OCI-LY7 (cell line): ENCODE measurements at regions not wholly inside any gene's neighbourhood (a gene's known extent, or its start where the extent isn't known, plus 50 kb on each side); places are given as distances from the start of the nearest gene placed in this dataset.

ENCODE experiments used
- BruUV-seq: library from RNA; stranded (reverse); fragments of 400-500 nt; replicated peaks from 2 replicates; lab custom pipeline; 2021; lab: Mats Ljungman, UMichigan
- CTCF ChIA-PET: fragments of 300-600 bp; sonication (Branson Sonifier 250); formaldehyde crosslinking; loops from one replicate; lab custom pipeline; 2022; ENCODE audit warnings: antibody characterized with exemption; ENCODE audit not compliant: unreplicated experiment; lab: Charles Lee
- POLR2A ChIA-PET: fragments of 300-600 bp; sonication (Branson Sonifier 250); formaldehyde crosslinking; loops from one replicate; lab custom pipeline; 2022; ENCODE audit warnings: antibody characterized with exemption; lab: Charles Lee
- DNase-seq: peaks from one replicate; pipeline ENCODE4 v3.0.0-alpha.2; 2015; ENCODE audit warnings: low spot score
- H2AFZ ChIP-seq: fragments of 200-600 bp; sonication (generic), shearing (Covaris generic); 2 replicates; pipeline ENCODE4 v1.6.1; 2014; ENCODE audit warnings: mild to moderate bottlenecking, antibody characterized with exemption, low read length, moderate library complexity
- H3K27ac ChIP-seq: fragments of 200-600 bp; sonication (generic); 2 replicates; pipeline ENCODE4 v1.5.1; 2014; ENCODE audit warnings: mixed run types, low read depth, mild to moderate bottlenecking, moderate library complexity, low read length, inconsistent platforms; ENCODE audit not compliant: poor library complexity, severe bottlenecking
- H3K36me3 ChIP-seq: fragments of 200-600 bp; sonication (generic); 2 replicates; pipeline ENCODE4 v1.6.1; 2014; ENCODE audit warnings: mild to moderate bottlenecking, antibody characterized with exemption, low read length, moderate library complexity, mixed read lengths; ENCODE audit not compliant: insufficient read depth
- H3K4me1 ChIP-seq: fragments of 200-600 bp; sonication (generic); 2 replicates; pipeline ENCODE4 v1.5.1; 2014; ENCODE audit warnings: mild to moderate bottlenecking, low read length; ENCODE audit not compliant: insufficient read depth, poor library complexity, severe bottlenecking
- H3K4me2 ChIP-seq: fragments of 200-600 bp; sonication (generic); 2 replicates; pipeline ENCODE4 v1.6.1; 2014; ENCODE audit warnings: mild to moderate bottlenecking, low read length
- H3K4me3 ChIP-seq: fragments of 200-600 bp; sonication (generic); 2 replicates; pipeline ENCODE4 v1.5.1; 2014; ENCODE audit warnings: mild to moderate bottlenecking, low read depth, low read length; ENCODE audit not compliant: poor library complexity, severe bottlenecking
- H3K79me2 ChIP-seq: fragments of 200-600 bp; sonication (generic); 2 replicates; pipeline ENCODE4 v1.6.1; 2016; ENCODE audit warnings: low read depth, mild to moderate bottlenecking, low read length, moderate library complexity, mixed read lengths; ENCODE audit not compliant: insufficient read depth
- H3K9me2 ChIP-seq: fragments of 200-600 bp; sonication (generic); 2 replicates; pipeline ENCODE4 v1.6.1; 2016; ENCODE audit warnings: mild to moderate bottlenecking, low read length, mixed read lengths; ENCODE audit not compliant: insufficient read depth
- H3K9me3 ChIP-seq: fragments of 200-600 bp; sonication (generic); 2 replicates; pipeline ENCODE4 v1.6.1; 2014; ENCODE audit warnings: mild to moderate bottlenecking, mixed run types, low read length, mixed read lengths
- H4K20me1 ChIP-seq: fragments of 200-600 bp; sonication (generic); 2 replicates; pipeline ENCODE4 v1.6.1; 2014; ENCODE audit warnings: mild to moderate bottlenecking, antibody characterized with exemption, low read length, moderate library complexity, mixed read lengths; ENCODE audit not compliant: insufficient read depth
- EZH2phosphoT487 ChIP-seq: fragments of 200-600 bp; sonication (generic); IDR thresholded peaks from 2 replicates; pipeline ENCODE4 v1.6.1; 2018; ENCODE audit warnings: low read depth, borderline replicate concordance, mild to moderate bottlenecking, mixed run types, antibody characterized with exemption, low read length, moderate library complexity, mixed read lengths
- intact Hi-C: fragments of 100-400 bp; cut with micrococcal nuclease; formaldehyde crosslinking; loops from one replicate; pipeline ENCODE4 v1.10.0; 2022; ENCODE audit not compliant: unreplicated experiment
- TF ChIP-seq, protein P1 (sequence below): fragments of 200-600 bp; sonication (generic); conservative IDR thresholded peaks from 2 replicates; pipeline ENCODE4 v1.5.1; 2014; ENCODE audit warnings: mild to moderate bottlenecking, antibody characterized with exemption, low read length, moderate library complexity, mixed read lengths

GRCh38 chr20:53736757-53737395, 143.2 kb upstream of the ZNF217 start:
- H3K27ac ChIP-seq, result peak overlapping the region; percentile 19
- no peak for TF ChIP-seq EZH2phosphoT487
- TF ChIP-seq, protein P1, sequence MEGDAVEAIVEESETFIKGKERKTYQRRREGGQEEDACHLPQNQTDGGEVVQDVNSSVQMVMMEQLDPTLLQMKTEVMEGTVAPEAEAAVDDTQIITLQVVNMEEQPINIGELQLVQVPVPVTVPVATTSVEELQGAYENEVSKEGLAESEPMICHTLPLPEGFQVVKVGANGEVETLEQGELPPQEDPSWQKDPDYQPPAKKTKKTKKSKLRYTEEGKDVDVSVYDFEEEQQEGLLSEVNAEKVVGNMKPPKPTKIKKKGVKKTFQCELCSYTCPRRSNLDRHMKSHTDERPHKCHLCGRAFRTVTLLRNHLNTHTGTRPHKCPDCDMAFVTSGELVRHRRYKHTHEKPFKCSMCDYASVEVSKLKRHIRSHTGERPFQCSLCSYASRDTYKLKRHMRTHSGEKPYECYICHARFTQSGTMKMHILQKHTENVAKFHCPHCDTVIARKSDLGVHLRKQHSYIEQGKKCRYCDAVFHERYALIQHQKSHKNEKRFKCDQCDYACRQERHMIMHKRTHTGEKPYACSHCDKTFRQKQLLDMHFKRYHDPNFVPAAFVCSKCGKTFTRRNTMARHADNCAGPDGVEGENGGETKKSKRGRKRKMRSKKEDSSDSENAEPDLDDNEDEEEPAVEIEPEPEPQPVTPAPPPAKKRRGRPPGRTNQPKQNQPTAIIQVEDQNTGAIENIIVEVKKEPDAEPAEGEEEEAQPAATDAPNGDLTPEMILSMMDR, result no peak
- H3K36me3 ChIP-seq, result no peaks in the 10 kb centered on the region
- DNase-seq, result peak; percentile 59
- H4K20me1 ChIP-seq, result no peaks in the 10 kb centered on the region
- intact Hi-C loops, result loop anchor here (5.0 kb wide), 1 partner anchor 205 kb away; no protein-coding TSS in a partner anchor
- no peaks in the 10 kb centered on the region for H3K9me3 ChIP-seq
- ChIA-PET CTCF (interaction anchor here (1.4 to 1.5 kb wide), 2 partner anchors 12 to 14 kb away, joined by 3 to 4 read pairs; no protein-coding TSS in a partner anchor), POLR2A (interaction anchor here (0.6 to 3.5 kb wide), 12 partner anchors 8 to 361 kb away, joined by 3 to 21 read pairs (median 4); no protein-coding TSS in a partner anchor)
- peak overlapping the region; percentile 50 for H3K4me3 ChIP-seq
- H3K4me2 ChIP-seq, result peak overlapping the region; percentile 79
- H3K79me2 ChIP-seq, result no peaks in the 10 kb centered on the region
- peak overlapping the region; percentile 96; the same call in 1 of the 2 replicates for H2AFZ ChIP-seq
- H3K4me1 ChIP-seq, result peaks cover 64% of the 10 kb centered on the region
- no peaks in the 10 kb centered on the region for H3K9me2 ChIP-seq
- no TSS peak for BruUV-seq

DNA sequence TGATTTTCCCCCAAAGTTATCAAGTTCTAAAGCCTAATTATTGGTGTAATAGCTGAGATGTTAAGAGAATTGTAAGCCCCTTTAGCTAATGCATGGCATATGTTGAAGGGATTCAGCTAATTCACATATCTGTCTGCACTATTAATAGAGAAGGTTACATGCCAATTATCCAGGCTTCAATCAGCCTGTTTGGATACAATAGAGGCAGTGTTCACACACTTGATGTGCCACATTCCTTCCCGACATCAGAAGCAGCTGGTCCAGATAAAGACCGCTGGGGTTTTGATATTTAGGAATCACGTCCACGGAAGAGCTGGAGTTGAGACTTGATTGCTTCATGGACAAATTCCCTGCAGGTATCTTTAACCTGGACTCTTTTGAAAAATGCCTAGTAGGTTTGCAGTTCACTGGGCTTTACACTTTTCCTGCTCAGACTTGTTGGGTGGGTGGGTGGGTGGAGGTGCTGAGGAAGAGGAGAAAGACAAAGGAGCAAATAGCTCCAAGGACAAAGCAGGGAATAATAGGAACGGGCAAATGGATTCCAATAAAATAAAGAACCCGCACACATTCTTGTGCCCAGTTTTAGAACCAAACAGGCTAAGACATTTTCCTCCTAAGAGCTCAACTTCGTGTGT, 142.6 kb upstream of the ZNF217 start:
- CTCF ChIA-PET, result interaction anchor here (1.4 to 1.5 kb wide), 2 partner anchors 12 to 15 kb away, joined by 3 to 4 read pairs; no protein-coding TSS in a partner anchor
- no peak for TF ChIP-seq EZH2phosphoT487
- POLR2A ChIA-PET, result interaction anchor here (0.6 to 3.5 kb wide), 13 partner anchors 7 to 362 kb away, joined by 3 to 21 read pairs (median 4); no protein-coding TSS in a partner anchor
- DNase-seq, result no peak
- Histone ChIP-seq H3K4me3 (peak overlapping the region; percentile 50), H3K27ac (peak overlapping the region; percentile 19), H3K9me3 (no peaks in the 10 kb centered on the region), H3K4me1 (peaks cover 58% of the 10 kb centered on the region), H3K36me3 (no peaks in the 10 kb centered on the region), H4K20me1 (no peaks in the 10 kb centered on the region), H3K4me2 (peak overlapping the region; percentile 79), H3K79me2 (no peaks in the 10 kb centered on the region), H2AFZ (peak overlapping the region; percentile 96; the same call in 1 of the 2 replicates), H3K9me2 (no peaks in the 10 kb centered on the region)
- BruUV-seq, result no TSS peak
- intact Hi-C loops, result loop anchor here (5.0 kb wide), 1 partner anchor 206 kb away; no protein-coding TSS in a partner anchor

DNA sequence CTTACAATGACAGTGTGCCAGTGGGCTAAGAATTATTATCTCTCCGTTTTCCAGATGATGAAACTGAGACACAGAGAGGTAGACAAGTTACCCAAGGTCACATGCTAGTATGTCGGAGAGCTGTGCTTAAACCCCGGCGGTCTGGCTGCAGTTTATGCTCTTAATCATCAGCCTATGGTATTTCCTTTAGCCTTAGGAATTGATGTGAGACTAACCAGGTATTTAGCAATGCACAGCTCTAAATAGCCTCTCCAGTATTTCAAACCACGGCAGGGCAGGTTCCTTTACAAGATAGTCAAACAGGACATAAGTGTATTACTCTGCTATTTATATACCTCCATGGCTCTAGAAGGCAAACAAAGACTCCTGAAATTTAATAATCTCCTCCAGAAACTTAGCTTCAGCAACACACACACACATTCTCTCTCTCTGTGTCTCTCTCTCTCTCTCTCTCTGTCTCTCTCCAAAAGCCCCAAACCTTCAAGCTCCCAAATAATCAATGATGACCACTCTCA, 142.0 kb upstream of the ZNF217 start:
- Histone ChIP-seq H3K79me2 (no peaks in the 10 kb centered on the region), H3K9me2 (no peaks in the 10 kb centered on the region), H3K9me3 (no peaks in the 10 kb centered on the region), H3K4me2 (no peak overlapping the region), H3K27ac (no peak overlapping the region), H3K4me1 (peaks cover 51% of the 10 kb centered on the region), H4K20me1 (no peaks in the 10 kb centered on the region), H3K4me3 (no peak overlapping the region), H3K36me3 (no peaks in the 10 kb centered on the region), H2AFZ (no peak overlapping the region)
- POLR2A ChIA-PET, result interaction anchor here (0.7 to 2.1 kb wide), 6 partner anchors 17 to 198 kb away, joined by 3 to 8 read pairs (median 4); no protein-coding TSS in a partner anchor
- BruUV-seq, result no TSS peak
- CTCF ChIA-PET, result interaction anchor here (1.5 kb wide), 1 partner anchor 13 kb away, joined by 4 read pairs; no protein-coding TSS in a partner anchor
- no peak for DNase-seq
- intact Hi-C loops, result loop anchor here (5.0 kb wide), 1 partner anchor 207 kb away; no protein-coding TSS in a partner anchor
- TF ChIP-seq, protein P1, result no peak
- TF ChIP-seq EZH2phosphoT487, result no peak
